ENCODE measurements at regions not wholly inside any gene's neighbourhood (a gene's known extent, or its start where the extent isn't known, plus 50 kb on each side); places are given as distances from the start of the nearest gene placed in this dataset.
A peak's percentile ranks its signal among the peaks of the same experiment; 100 is the strongest.

DNA sequence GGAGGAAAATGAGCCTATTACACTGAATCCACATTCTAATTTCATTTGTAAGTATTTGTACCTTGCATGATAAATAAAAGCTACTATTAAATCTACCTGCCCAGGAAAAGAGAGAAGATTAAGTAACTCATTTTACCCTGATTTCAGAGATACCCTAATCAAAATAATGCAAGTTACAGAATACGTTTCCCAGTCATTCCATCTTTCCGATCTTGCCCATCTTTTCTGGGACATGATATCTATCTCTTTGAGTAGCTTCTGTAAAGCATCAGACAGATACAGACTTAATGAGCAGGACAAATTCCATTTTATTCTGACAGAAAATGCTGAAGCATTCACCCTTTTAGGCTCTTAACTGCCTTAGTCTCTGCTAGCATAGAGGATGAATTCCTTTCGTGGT is 56.6 kb downstream of the SPRY2 start:
- DNase-seq = no peak

DNA sequence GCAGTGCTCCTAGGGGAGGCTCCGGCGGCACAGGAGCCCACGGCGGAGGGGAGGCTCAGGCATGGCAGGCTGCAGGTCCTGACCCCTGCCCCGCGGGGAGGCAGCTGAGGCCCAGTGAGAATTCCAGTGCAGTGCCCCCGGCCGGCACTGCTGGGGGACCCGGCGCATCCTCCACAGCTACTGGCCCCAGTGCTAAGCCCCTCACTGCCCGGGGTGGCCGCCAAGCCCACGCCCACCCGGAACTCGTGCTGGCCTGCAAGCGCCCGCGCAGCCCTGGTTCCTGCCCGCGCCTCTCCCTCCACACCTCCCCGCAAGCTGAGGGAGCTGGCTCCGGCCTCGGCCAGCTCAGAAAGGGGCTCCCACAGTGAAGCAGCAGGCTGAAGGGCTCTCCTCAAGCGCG is 62.2 kb downstream of the SPRY2 start:
- DNase-seq = no peak

DNA sequence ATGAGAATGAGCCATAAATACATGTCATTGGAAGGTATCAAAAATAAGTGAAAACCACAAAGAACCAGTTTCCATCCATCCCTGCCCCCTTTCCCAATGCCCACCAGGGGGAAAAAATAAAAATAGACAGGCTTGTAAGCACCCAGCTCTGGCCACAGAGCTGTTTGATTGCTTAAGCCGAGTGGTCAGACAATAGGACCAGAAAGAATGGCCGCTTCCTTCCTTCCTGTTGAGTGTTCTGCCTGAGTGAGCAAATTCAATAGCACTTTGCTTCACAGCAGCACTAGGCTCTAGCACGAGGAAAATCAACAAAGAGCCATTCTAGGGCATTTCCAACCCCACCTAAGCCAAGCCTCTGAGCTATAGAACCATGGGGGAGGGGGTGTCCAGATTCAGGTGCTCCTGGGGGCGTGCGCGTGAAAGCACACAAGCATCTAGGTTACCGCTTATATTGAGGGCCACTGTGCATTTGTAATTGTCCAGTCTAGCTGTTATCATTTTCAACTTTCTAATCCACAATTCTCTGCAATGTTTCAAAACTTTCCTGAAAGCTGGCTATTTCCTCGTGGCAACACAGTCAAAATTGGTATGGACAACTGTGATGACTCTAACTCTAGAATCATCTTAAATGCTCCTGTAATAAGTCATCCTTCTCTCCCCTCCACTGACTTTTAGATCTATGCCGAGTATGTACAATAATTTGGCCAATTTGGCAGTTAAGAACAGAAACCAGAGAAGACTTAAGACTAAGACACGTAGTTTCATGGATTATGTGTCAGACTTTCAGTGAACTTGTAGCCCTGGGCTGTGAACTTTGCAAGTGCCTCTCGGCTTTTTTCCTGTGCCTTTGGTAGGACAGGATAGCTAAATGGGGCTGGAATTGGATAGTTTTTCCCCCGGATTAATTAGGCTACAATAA is 64.3 kb downstream of the SPRY2 start:
- DNase-seq = peak; percentile 61

DNA sequence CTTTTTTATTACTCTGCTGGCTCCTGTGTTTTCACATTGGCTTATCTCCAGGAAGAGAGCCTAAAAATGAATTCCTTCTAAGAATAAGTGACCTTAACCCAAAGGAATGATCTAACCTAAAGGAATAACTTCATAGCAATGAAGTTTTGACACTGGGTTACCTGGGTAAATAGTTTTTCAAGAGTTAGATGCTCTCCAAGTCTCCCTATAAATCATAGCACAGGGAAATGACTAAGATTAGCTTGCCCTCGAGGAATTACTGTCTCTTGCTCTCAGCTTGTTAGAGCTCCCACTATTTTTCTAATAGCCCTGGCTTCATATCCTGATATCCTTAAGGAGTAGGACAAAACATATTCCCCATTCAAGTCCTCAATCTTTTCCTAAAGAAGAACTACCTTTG is 66.3 kb downstream of the SPRY2 start:
- no peak for DNase-seq

DNA sequence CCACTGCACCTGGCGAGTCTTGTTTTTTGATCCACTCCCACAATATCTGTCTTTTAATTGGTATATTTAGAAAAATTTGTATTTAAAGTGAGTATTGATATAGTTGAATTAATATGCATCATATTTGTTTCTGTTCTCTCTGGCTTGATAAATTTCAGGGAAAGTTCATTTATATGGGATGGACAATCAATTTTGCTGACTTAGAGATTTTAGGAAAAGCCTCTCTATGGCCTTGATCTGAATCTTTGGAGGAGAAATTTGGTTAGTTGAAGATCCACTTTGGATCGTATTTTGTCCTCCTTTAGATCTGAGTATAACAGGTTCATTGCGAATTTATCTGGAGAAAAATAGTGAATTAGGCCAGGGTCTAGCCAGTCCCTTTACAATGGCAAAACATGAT is 67.2 kb downstream of the SPRY2 start:
- DNase-seq = no peak

DNA sequence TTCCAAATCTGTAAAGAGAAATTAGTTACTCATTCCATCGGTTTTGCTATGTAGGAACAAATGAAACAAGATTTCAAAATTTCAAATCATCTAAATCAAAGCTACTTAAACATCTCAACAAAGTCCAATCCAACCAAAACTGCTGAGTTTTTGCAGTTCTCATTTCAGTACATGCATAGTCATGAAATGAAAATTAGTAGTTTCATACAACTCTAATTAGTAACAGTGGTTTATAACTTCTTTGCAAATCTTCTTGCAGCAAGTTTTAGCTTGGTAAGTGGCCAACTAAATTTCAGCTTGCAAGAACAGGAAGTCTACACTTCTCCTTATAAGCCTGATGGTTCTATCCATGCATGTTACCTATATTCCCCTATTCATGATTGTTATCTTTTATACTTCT is 75.6 kb downstream of the SPRY2 start:
- DNase-seq = no peak

DNA sequence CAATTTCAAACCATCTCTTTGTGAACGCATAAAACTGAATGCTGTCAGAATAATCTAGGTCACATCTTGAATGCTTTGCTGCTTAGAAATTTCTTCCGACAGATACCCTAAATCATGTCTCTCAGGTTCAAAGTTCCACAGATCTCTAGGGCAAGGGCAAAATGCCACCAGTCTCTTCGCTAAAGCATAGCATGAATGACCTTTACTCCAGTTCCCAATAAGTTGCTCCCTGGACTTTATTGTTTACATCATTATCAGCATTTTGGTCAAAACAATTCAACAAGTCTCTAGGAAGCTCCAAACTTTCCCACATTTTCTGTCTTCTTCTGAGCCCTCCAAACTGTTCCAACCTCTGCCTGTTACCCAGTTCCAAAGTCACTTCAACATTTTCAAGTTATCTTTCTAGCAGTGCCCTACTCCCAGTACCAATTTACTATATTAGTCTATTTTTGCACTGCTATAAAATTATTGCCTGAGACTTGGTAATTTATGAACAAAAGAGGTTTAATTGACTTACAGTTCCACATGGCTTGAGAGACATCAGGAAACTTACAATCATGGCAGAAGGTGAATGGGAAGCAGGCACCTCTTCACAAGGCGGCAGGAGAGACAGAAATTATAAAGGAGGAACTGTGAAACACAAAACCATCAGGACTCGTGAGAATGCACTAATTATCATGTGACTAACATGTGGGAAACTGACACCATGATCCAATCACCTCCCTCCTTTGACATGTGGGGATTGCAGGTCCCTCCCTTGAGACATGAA is 77.0 kb downstream of the SPRY2 start:
- no peak for DNase-seq

DNA sequence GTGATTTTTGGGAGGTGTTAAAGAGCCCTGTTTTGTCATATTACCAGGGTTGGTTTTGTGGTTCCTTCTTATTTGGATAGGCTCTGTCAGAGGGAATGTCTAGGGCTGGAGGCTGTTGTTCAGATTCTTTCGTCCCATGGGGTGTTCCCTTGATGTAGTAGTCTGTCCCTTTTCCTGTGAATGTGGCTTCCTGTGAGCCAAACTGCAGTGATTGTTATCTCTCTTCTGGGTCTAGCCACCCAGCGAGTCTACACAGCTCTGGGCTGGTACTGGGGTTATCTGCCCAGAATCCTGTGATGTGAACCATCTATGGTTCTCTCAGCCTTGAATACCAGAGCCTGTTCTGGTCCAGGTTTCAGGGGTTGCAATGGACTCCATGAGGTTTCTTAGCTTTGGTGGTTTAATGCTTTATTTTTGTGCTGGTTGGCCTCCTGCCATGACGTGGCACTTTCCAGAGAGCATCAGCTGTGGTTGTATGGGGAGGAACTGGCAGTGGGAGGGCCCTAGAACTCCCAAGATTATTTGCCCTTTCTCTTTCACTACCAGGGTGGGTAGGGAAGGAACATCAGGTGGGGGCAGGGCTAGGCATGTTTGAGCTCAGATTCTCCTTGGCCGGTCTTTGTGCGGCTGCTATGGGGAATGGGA is 78.8 kb downstream of the SPRY2 start:
- DNase-seq = no peak

DNA sequence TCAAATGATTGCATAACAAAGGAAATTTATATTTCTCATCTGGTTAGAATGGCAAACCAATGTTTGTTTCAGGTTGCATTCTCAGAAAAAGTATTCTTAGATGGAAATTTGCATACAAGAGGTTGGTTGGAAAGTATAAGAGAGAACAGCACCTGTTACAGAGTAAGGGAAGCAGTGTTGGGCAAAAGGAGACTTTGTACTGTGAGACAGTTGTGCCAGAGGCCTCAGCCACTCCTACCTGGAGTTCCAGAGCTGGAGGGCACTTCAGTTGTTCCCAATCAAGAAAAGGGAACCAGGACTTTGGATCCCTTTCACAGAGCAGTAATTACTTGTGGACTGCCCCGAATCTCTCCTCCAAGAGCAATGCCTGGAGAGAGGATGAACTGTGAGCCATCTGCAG is 81.8 kb downstream of the SPRY2 start:
- no peak for DNase-seq

DNA sequence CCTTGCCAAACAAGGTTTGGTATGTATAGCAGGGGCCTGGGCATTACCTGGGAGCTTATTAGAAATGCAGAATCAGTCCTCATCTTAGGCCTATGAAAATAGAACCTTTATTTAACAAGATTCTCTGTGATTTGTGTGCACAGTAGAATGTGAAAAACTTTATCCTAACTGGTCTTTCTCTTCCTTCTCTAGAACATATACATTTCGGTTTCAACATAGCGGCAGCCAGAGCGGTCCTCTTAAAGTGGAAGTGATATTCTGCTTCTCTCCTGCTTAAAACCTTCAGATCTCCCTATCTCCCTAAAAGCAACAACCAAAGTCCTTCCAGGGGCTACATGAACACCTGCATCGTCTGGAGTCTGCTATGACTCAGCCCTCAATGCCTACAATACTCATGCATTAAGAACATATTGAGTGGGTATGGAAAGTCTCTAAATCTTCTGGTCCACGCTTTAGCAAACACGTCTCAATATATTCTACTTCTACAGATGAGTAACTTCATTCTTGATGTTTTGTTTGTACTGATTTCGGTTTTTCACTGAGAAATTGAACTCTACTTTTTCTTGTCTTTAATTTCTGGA is 84.5 kb downstream of the SPRY2 start:
- DNase-seq = no peak

DNA sequence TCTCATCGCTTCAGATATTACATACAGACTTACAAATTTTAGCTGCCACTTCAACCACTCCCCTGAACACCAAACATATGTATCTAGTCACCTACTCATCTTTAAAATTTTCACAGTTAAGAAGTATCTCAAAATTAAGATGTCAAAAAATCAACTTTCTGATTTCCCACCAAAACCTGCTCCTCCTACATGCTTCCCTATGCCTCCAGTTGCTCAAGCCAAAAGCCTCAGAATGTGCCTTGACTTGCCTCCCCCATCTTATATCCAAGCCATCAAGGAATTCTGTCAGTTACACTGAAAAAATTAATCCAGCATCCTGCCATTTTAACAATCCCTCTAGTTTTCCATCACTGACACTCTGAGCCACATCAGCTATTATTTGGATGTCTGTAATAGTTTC is 85.0 kb downstream of the SPRY2 start:
- no peak for DNase-seq

DNA sequence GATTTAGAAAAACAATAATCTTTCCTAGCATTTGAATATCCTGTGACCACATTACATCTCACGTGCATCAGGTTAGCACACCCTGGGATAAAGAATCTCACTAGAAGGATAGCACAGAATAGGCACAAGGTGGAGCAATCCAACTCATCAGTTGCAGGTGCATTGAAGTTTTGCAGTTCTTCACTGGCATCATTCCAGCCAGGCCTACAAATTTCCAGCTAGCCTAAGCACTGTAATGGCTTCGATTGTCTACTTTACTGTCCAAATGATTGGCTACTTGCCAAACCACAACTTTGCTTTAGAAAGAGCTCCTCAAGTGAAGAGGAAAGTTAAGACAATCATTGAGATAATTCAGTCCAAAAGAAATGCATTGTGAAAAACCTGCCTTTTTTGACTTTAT is 89.5 kb downstream of the SPRY2 start:
- peak; percentile 68 for DNase-seq

DNA sequence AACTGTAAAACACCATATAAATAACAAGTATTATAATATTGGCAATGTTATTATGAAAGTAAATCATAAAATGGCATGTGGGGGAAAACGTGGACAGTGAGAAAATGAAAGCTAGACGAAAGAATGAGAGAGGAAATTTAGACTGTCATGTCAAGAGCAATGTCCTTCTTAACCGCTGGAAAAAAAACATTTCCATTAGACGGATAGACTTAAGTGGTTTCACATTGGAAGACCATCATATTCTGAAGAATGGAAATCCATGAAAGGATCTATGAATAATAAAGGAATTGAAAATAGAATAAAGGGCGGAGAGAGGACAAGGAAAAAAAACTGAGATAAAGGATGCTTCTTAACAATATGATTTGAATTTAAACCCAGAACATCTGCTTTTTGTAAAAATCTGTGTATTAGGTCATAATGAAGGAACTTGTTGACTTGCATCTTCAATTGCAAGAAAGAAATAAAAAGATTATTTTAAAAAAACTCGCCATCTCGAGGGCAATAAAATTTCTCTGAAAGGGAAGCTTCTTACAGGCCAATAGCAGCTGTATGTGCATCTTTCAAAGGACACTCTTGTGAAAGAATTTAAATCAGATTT is 90.6 kb downstream of the SPRY2 start:
- DNase-seq = no peak

DNA sequence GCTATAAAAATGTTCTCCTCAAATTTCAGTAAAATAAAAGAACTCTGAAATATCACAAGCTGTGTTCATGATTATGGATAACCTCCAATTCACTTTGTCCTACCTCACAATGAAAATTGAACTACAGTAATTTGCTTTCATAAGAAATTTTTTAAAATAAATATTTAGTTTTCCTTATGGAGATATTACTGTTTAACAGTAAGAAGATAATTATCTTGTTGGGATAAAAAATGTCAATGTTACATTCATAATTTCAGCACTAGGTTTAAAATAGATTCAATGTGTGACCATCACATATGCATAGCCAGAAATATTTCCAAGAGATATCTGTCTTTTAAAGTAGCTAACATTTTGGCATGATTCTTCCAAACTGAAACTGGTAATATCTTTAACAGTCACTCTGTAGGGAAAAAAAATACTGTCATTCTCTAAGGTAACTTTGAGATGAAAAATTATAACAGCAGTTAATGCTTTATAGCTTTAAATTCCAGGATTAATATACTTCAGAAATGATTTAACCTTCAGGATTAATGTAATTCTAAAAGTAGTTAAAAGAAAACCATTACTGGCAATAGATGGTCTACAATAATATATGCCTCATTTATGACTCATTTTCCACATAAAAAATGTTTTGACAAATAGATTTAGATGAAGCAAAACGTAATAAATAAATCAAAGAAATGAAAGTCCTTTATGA is 91.3 kb downstream of the SPRY2 start:
- no peak for DNase-seq

DNA sequence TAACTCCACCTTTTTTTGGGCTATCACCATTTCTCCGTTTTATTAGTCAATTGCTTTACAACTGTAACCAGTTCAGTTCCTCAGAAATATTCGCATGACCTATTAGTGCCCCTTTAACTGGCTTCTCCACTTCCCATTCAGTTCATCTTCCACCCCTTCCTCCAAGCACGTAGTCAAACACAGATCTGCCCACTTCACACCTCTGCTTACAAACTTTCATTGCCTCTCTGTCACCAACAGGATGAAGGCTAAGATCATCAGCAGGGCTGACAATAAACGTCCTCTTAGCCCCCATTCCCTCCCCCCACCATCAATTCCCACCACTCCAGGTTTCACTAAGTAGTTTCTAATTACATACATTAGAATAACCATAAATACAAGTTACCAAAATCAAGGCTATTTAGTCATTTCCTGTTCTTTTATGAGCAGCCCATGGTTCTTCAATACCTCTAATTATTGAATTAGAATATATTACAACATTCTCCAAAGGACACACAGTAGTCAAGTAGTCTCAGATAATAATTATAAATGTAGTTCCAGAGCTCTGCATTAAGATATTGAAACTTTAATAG is 95.7 kb downstream of the SPRY2 start:
- no peak for DNase-seq

DNA sequence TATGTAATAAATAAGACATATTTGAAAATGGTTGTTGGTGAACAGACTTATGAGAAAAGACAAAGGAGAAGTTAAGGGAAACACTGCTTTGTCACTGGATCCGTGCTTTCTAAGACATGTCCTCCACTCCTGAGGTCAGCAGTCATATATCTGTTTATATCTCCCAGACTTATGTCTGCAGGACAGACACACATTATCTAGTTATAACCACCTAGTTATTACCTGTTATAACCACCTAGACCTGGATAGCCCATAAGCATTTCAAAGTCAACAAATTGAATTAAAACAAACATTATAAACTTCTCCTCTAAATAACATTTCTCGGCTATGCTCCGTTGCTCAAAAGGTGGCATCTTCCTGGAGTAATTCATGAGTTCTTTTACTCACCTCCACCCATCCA is 96.4 kb downstream of the SPRY2 start:
- DNase-seq = no peak

DNA sequence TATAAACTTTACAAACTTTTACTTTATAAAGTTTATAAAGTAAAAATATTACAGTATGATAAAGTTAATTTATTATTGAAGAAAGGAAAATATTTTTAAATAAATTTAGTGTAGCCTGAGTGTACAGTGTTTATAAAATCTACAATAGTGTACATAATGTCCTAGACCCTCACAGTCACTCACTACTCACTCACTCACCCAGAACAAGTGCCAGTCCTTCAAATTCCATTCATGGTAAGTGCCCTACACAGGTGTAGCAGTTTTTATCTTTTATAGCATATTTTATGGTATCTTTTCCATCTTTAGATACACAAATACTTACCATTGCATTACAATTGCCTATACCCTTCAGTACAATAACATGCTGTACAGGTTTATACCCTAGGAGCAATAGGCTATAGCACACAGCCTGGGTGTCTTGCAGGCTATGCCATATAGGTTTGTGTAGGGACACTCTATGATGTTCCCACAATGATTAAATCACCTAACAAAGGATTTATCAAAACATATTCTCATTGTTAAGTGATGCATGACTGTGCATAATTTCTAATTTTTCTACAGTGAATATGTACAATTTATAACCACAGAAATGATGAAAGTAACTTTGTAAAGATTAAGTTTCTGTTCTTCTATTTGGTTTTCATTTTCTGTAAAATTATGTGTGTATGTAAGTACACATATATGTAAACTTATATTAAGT is 98.0 kb downstream of the SPRY2 start:
- no peak for DNase-seq

DNA sequence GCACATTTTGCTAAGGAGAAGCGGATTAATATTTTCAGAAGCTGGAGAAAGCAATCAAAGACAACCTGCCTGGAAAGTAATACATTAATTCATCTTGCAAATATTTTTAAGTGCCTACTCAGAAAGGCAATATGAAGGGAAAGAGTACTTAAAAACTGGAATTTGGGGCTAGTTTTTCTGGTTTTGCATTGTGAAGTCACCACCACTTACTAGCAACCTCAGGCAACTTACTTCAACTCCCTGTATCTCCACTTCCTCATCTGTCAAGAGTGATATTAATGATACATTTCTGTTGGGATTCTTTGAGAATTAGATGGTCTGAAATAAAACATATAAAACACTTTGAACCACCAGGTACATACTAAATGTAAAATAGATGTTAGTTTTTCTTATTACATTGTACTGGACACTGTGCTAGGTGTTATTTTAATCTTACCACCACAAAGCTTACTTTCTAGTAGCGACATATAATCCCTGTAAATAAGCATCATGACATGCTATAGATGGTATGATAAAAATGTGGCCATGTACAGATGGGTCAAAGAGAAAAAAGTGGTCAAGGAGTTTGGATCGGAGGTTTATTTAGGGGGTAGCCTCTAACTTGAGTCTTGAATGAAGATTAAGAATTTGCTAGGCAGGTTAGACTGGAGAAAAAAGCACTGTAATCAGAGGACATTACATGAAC is 101.2 kb downstream of the SPRY2 start:
- DNase-seq = no peak

DNA sequence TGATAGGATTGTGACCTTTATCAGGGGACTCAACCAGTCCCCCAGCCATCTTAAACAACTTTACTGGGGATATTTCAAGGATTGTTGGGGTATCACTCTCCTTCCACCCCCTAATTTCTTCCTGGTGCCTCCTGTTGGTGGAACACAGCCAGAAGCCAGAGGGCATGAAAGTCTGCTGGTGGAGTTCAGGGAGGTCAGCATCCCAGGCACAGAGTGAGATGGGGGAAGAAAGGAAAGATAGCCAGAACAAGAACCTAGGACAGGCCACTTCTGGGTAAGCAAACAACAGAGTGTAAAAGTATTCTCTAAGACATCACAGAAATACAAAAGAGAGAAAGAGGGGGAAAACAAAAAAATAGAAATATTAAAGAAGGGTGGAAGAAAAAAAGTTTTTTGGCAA is 101.8 kb downstream of the SPRY2 start:
- no peak for DNase-seq

DNA sequence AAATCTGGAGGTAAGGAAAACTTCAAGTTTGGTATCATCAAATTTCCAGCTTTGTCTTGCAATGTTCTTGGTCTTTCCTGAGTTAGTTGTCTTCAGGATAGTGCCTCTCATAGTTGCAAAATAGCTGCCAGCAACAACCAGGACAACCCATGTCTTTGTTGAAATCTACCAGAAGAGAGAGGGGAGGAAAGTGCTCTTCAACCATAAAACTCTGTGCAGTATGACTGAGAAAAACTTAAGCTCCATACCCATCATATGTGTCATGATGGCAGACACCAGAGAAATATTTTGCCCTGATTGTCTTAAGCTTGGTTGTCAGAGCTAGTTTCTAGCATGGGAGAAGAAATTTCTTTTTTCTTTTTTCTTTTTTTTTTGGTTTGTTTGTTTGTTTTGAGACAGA is 103.3 kb downstream of the SPRY2 start:
- no peak for DNase-seq

DNA sequence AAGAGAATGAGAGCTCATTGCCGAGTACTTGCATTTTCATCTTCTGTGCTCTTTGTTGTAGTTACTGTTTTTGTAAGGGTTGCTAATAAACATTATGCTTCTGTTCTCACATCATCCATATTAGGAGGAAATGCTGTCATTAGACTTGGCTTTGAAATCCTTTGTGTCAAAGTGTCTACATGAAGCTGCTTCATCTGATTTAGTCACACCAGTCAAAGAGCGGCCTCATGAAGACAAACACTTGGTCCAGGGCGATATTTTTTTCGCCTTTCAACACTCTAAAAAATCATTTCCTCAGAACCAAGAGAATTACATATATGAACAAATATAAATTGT is 105.0 kb downstream of the SPRY2 start:
- DNase-seq = no peak
